ENCODE measurements at regions not wholly inside any gene's neighbourhood (a gene's known extent, or its start where the extent isn't known, plus 50 kb on each side); places are given as distances from the start of the nearest gene placed in this dataset.
A peak's percentile ranks its signal among the peaks of the same experiment; 100 is the strongest.
"Not testable (repeated sequence)": the region's sequence is repeated elsewhere in the genome, so short reads cannot be mapped to it uniquely, and the experiment has no call there.

DNA sequence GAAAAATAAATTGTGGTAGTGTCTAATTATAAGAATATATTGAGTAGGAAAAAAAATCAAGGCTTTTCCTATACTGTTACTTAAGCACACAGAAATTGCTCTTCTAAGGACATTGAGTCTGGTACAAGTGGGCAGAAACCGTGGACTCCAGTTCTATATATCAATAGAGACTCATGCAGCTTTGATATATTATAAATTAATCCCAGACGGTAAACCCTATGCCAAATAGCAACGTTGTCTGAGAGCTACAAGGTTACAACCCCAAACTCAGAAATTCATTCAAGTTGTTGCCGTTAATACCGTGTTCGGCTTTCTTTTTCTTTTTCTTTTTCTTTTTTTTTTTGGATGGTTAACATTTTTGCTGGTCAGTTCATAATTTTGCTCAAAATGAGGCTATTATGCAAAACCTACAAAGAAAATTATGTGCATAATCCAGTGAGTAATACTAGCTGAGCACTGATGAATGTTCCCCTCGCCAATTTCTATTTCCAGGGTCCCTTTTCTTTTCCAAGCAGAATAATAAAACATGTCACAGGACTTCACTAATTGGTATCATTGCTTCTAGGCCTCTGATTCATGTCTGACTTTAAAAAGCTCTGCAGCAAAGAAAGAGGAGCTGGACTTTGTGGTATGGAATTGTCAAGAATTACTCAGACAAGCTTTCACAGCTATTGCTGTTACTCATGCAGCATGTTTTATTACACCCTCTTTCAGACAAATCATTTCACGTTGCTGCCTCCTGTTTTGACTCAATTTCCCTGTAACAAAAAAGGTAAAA lies 737.7 kb downstream of the NLGN4X start:
- no peak for DNase-seq

GRCh38 chrX:5474282-5474681 lies 754.4 kb downstream of the NLGN4X start:
- DNase-seq = no peak

DNA sequence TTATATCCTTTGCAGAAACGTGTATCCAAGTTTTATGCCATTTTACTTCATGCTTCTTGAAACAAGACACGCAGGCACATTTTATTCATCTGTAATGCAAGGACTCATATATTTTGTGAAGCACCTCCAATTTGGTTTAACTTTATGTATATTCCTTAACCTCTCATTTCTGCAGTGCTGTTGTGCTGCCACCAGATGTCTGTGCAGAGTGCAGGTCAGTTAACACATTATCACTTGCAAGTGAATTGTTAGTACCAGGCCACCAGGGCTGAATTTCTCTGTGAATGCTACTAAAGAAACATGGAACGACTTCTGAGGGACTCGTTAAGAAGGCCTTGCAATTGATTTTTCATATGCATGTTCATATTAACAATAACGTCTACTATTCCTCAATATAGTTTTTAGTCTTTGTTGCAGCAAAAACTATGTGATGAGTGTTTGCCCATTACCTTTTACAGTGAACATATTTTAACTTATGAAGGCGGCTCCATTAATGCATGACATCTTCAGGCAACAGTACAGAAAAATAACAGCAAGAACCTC lies 770.3 kb downstream of the NLGN4X start:
- DNase-seq = no peak

DNA sequence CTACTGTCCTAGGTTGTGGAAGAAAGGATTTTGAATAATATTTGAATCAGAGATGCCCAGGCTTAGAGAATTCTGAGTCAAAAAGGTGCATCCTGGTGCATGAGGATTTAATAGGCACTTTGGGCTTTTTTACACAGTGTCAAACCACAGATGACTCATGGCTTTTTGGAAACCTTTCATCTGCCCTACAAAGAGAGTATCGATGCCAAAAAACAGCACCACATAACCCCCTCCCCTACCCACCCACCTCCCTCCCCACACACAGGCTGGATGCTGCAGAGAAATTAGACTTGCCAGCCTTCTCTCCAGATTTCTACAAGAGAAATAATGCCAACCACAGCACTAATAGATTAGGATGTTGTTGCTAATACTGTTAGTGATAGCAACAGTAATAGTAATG lies 779.3 kb downstream of the NLGN4X start:
- DNase-seq = no peak

GRCh38 chrX:5431823-5432222 lies 796.8 kb downstream of the NLGN4X start:
- no peak for DNase-seq

DNA sequence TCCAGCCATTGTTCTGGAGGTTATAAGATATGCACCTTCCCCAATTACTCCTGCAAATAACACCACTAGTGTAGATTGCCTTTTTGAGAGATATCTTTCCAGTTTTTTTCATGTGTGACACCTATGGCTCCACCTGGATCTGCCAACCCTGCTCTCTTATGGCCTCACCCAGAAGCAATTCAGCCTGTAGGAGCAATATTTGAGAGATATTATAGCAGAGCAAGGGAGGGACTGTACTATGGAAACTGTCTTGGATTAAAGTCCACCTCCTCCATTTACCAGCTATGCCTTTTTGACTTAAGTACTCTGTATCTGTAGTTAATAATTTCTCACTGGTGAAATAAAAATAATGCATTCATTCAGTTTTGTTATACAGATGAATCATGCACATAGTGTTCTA lies 803.5 kb downstream of the NLGN4X start:
- DNase-seq = no peak

DNA sequence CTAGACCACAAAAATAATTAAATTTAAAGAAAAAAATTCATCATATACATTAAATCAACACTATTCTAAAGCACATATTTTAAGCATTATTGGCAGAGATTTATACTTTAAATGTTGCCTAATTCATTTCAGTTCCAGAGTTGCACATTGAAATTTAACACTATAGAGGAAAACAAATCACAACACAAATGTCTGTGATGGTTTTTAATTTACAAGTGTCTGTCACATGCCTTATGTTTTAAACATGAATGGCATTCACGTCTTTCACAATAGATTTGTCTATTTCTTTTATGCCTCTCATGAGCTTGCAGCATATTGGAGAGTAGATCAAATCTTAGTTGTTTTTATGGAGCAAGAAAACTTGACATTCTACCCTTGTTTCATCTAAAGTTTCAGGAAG lies 811.3 kb downstream of the NLGN4X start:
- DNase-seq = no peak

GRCh38 chrX:5415738-5416137 lies 812.9 kb downstream of the NLGN4X start:
- no peak for DNase-seq

GRCh38 chrX:5409106-5409505 lies 819.6 kb downstream of the NLGN4X start:
- no peak for DNase-seq

GRCh38 chrX:5402461-5402860 lies 826.2 kb downstream of the NLGN4X start:
- DNase-seq = no peak

- DNase-seq = no peak
Measured at GRCh38 chrX:5399403-5399802, 829.3 kb downstream of the NLGN4X start.

DNA sequence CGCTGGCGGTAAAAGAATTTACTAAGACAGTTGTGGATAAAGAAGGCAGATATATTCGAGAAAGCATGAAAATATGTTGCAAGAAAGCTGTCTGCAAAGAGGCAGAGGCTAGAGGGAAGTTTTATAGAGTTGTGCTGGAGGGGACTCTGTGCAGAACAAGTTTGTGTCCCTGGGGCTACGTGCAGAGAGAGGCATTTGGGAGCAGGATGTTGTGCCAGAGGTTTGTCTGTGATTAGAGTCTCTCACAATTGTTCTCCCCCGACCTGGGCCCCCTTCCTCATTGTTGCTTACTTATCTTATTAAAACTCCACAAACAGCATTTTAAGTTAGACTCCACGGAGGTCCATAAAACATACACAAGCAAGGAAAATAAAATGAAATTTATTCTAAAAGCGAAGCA lies 831.3 kb downstream of the NLGN4X start:
- DNase-seq = no peak

DNA sequence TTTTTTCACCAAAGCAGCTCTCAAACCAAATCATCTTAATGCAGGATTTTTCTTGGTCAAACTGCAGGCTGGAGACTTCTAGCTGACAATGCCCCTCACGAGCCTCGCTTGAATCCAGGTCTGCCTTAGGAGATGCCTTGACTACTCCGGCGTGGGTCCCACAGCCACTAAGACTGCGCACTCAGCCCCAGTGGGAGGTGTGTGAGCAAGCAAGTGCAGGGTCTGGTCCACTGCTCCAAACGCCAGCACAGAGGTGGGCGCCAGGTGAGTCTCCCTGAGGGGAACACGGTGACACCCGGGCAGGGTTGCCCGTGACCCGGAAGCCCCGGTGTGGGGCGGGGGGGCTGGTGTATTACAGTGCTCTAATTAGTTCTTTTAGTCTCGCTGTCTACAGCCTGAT lies 838.3 kb downstream of the NLGN4X start:
- no peak for DNase-seq

GRCh38 chrX:5388087-5388486 lies 840.6 kb downstream of the NLGN4X start:
- no peak for DNase-seq

GRCh38 chrX:5380426-5380825 lies 848.2 kb downstream of the NLGN4X start:
- DNase-seq = no peak

- DNase-seq = no peak
Measured at GRCh38 chrX:5341902-5342301, 886.8 kb downstream of the NLGN4X start.

DNA sequence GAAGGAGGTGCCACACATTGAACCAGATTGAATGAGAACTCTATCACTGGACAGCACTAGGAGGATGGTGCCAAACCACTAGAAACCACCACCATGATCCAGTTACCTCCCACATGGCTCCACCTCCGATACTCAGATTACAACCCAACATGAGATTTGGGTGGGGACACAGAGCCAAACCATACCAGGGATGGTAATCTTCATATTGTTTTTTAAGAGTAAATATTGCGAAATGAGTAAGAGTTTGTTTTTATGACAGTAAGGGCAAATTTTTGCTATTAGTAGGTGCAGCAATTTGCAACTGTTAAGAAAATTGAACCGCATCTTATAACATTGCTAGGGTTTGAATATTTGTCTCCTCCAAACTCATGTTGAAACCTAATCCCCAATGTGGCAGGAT lies 891.5 kb downstream of the NLGN4X start:
- no peak for DNase-seq

GRCh38 chrX:5324546-5324945 lies 904.1 kb downstream of the NLGN4X start:
- no peak for DNase-seq

GRCh38 chrX:5314148-5314547 lies 914.5 kb downstream of the NLGN4X start:
- no peak for DNase-seq

- DNase-seq = no peak
Measured at GRCh38 chrX:5307416-5307815, 921.3 kb downstream of the NLGN4X start.

GRCh38 chrX:5306654-5307121 lies 922.0 kb downstream of the NLGN4X start:
- peak; percentile 18 for DNase-seq

DNA sequence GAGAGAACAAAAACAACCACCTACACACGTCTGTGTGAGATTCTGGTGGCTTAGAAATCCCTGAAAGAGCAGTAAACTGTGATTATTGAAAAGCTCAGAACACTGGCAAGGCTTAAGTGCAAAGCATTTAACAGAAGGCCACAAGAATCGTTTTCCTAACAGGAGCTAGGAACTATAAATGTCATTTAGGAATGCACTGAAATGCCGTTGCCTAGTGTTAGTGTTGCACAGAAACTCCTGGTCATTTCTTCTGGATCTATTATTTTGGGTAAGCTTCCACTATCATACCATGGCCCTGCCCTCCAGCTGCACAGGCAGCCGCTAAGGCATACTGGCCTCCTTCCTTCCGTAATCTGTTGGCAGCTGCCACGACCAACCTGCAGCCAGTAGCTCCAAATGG lies 923.2 kb downstream of the NLGN4X start:
- DNase-seq = no peak

- no peak for DNase-seq
Measured at GRCh38 chrX:5295004-5295403, 933.7 kb downstream of the NLGN4X start.

GRCh38 chrX:5290635-5291034 lies 938.0 kb downstream of the NLGN4X start:
- no peak for DNase-seq

- not testable (repeated sequence) for DNase-seq
Measured at GRCh38 chrX:5289949-5290348, 938.7 kb downstream of the NLGN4X start.

Data from femur (tissue), 1 donor.